AG04450 (cell line): ENCODE measurements at regions not wholly inside any gene's neighbourhood (a gene's known extent, or its start where the extent isn't known, plus 50 kb on each side); places are given as distances from the start of the nearest gene placed in this dataset.

ENCODE experiments used
- CTCF ChIA-PET: fragments of 300-600, 350-600 bp; formaldehyde crosslinking; extraction: SDS; loops from one replicate; lab custom pipeline; 2022; ENCODE audit warnings: antibody characterized with exemption, inconsistent platforms; lab: Charles Lee
- POLR2A ChIA-PET: fragments of 350-600 bp; formaldehyde crosslinking; extraction: SDS; loops from one replicate; lab custom pipeline; 2021; ENCODE audit warnings: antibody characterized with exemption, inconsistent platforms; lab: Yijun Ruan, JAX
- DNase-seq: peaks from one replicate; pipeline ENCODE4 v3.0.0-alpha.2; 2011; ENCODE audit warnings: low read depth, low spot score
- H3K27ac ChIP-seq: one replicate; pipeline ENCODE4 v1.5.1; 2012; ENCODE audit warnings: low read depth, low read length, control low read depth
- H3K27me3 ChIP-seq: one replicate; pipeline ENCODE4 v1.6.0; 2012; ENCODE audit warnings: low read length; ENCODE audit not compliant: control insufficient read depth, insufficient read depth
- H3K4me3 ChIP-seq: 2 replicates; pipeline ENCODE4 v1.5.1; 2011; ENCODE audit warnings: mild to moderate bottlenecking, low read depth, low read length, control low read depth
- H3K9me3 ChIP-seq: 2 replicates; pipeline ENCODE4 v1.5.1; 2012; ENCODE audit warnings: low read length; ENCODE audit not compliant: control insufficient read depth, insufficient read depth
- CTCF ChIP-seq: IDR thresholded peaks from 2 replicates; pipeline ENCODE4 v1.5.1; 2011; ENCODE audit warnings: low read depth, low read length, control low read depth, inconsistent platforms

- POLR2A ChIA-PET = no interaction called here
- H3K4me3 ChIP-seq = no peak overlapping the region
- no peak for TF ChIP-seq CTCF
- CTCF ChIA-PET = no interaction called here
- no peaks in the 10 kb centered on the region for H3K27me3 ChIP-seq
- H3K9me3 ChIP-seq = no peaks in the 10 kb centered on the region
- no peak overlapping the region for H3K27ac ChIP-seq
- no peak for DNase-seq
These were observed 522.3 kb upstream of the NBEA start for GRCh38 chr13:34419755-34420154.

- DNase-seq = no peak
- Histone ChIP-seq H3K27me3 (no peaks in the 10 kb centered on the region), H3K27ac (no peak overlapping the region), H3K9me3 (no peaks in the 10 kb centered on the region), H3K4me3 (no peak overlapping the region)
- TF ChIP-seq CTCF = no peak
- POLR2A ChIA-PET = no interaction called here
- CTCF ChIA-PET = no interaction called here
These were observed 521.2 kb upstream of the NBEA start for GRCh38 chr13:34420702-34421346.

GRCh38 chr13:34421347-34421719, 520.7 kb upstream of the NBEA start:
- DNase-seq = no peak
- H3K4me3 ChIP-seq = no peak overlapping the region
- no peaks in the 10 kb centered on the region for H3K27me3 ChIP-seq
- peak; percentile 38 for TF ChIP-seq CTCF
- POLR2A ChIA-PET = no interaction called here
- H3K9me3 ChIP-seq = no peaks in the 10 kb centered on the region
- no peak overlapping the region for H3K27ac ChIP-seq
- CTCF ChIA-PET = no interaction called here

- TF ChIP-seq CTCF = no peak
- H3K27me3 ChIP-seq = no peaks in the 10 kb centered on the region
- H3K27ac ChIP-seq = no peak overlapping the region
- no peak for DNase-seq
- H3K9me3 ChIP-seq = no peaks in the 10 kb centered on the region
- H3K4me3 ChIP-seq = no peak overlapping the region
- ChIA-PET POLR2A (no interaction called here), CTCF (interaction anchor here (0.5 kb wide), 1 partner anchor 315 kb away, joined by 3 read pairs; no protein-coding TSS in a partner anchor)
These were observed 520.1 kb upstream of the NBEA start for GRCh38 chr13:34421858-34422475.

- CTCF ChIA-PET = no interaction called here
These were observed 519.1 kb upstream of the NBEA start for GRCh38 chr13:34422956-34423355.

More at GRCh38 chr13:34422956-34423355, 519.1 kb upstream of the NBEA start:
- H3K27me3 ChIP-seq = no peaks in the 10 kb centered on the region
- no peak for TF ChIP-seq CTCF
- no peak overlapping the region for H3K4me3 ChIP-seq
- no peak overlapping the region for H3K27ac ChIP-seq
- no peaks in the 10 kb centered on the region for H3K9me3 ChIP-seq
- POLR2A ChIA-PET = no interaction called here
- no peak for DNase-seq
